DND-41 (cell line): ENCODE measurements at regions not wholly inside any gene's neighbourhood (a gene's known extent, or its start where the extent isn't known, plus 50 kb on each side); places are given as distances from the start of the nearest gene placed in this dataset.

Experiments
- CTCF ChIP-seq: IDR thresholded peaks from 2 replicates; pipeline ENCODE4 v1.5.1; 2012; ENCODE audit warnings: borderline replicate concordance, low read length, moderate library complexity, mild to moderate bottlenecking; ENCODE audit not compliant: poor library complexity, severe bottlenecking; ENCODE audit errors: extremely low read depth
- EZH2 ChIP-seq: IDR thresholded peaks from 3 replicates; pipeline ENCODE4 v1.6.1; 2012; ENCODE audit warnings: borderline replicate concordance, low read depth, mild to moderate bottlenecking, moderate library complexity, low read length, inconsistent platforms; ENCODE audit not compliant: severe bottlenecking

- TF ChIP-seq CTCF (no peak), EZH2 (no peak)
These were observed 231.9 kb upstream of the TUT7 start for GRCh38 chr9:86586144-86586494.
